ENCODE measurements at regions not wholly inside any gene's neighbourhood (a gene's known extent, or its start where the extent isn't known, plus 50 kb on each side); places are given as distances from the start of the nearest gene placed in this dataset.

DNA sequence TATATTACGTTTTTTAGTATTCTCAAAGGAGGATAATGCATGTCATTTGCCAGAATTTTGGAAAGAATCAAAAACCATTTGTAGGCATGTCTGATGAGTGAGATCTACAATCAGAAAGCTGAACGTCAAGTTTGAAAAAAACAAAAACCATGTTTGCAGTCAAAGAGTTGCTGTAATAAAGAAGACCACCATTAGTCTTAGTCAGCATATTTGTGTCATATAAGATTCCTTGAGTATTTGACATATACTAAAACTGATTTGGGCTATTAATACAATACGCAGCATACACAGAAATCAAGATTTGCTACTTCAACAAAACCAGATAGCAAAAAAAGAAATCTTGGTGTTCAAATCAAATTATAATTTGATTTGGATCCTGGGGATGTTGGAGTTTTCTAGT is 247.5 kb downstream of the SAMD5 start:
- TF ChIP-seq SUZ12 (IDR thresholded peaks at IDR 0.05; ENCODE audit: extremely low read depth, insufficient read depth, insufficient read length) (no peak), YY1 (IDR thresholded peaks at IDR 0.05; ENCODE audit: insufficient read depth, insufficient read length) (no peak), ZNF274 (IDR thresholded peaks at IDR 0.05; ENCODE audit: low read depth, low read length) (no peak)

All from NT2/D1 (cell line).